Neural cell (in vitro differentiated cells): ENCODE measurements at regions not wholly inside any gene's neighbourhood (a gene's known extent, or its start where the extent isn't known, plus 50 kb on each side); places are given as distances from the start of the nearest gene placed in this dataset.
"Not testable (repeated sequence)": the region's sequence is repeated elsewhere in the genome, so short reads cannot be mapped to it uniquely, and the experiment has no call there.

Experiments
- H2AFZ ChIP-seq: fragments of 200-600, 300-800 bp; sonication (generic), shearing (Covaris generic); 2 replicates; pipeline ENCODE4 v1.6.0; 2014; ENCODE audit warnings: low read depth, mild to moderate bottlenecking, antibody characterized with exemption, low read length, moderate library complexity
- H3F3A ChIP-seq: fragments of 200-600 bp; shearing (Covaris generic); 2 replicates; pipeline ENCODE4 v1.6.1; 2016; ENCODE audit warnings: mild to moderate bottlenecking, moderate library complexity, mixed read lengths, antibody characterized with exemption, low read length; ENCODE audit not compliant: insufficient read depth, poor library complexity, severe bottlenecking
- H3K27ac ChIP-seq: fragments of 200-600, 300-800 bp; sonication (generic), shearing (Covaris generic); 2 replicates; pipeline ENCODE4 v1.5.1; 2014; ENCODE audit warnings: mild to moderate bottlenecking, low read length, moderate library complexity
- H3K27me3 ChIP-seq: fragments of 300-800, 200-600 bp; sonication (generic), shearing (Covaris generic); 2 replicates; pipeline ENCODE4 v1.6.0; 2014; ENCODE audit warnings: mild to moderate bottlenecking, low read depth, low read length, moderate library complexity; ENCODE audit not compliant: insufficient read depth
- H3K36me3 ChIP-seq: fragments of 300-800, 200-600 bp; sonication (generic), shearing (Covaris generic); 2 replicates; pipeline ENCODE4 v1.5.1; 2014; ENCODE audit warnings: mild to moderate bottlenecking, antibody characterized with exemption, low read length, moderate library complexity; ENCODE audit not compliant: insufficient read depth
- H3K4me2 ChIP-seq: fragments of 300-800, 200-600 bp; sonication (generic), shearing (Covaris generic); 2 replicates; pipeline ENCODE4 v1.6.0; 2014; ENCODE audit warnings: mild to moderate bottlenecking, low read length
- H3K4me3 ChIP-seq: fragments of 300-800, 200-600 bp; sonication (generic), shearing (Covaris generic); 2 replicates; pipeline ENCODE4 v1.5.1; 2014; ENCODE audit warnings: mild to moderate bottlenecking, low read length, moderate library complexity
- H3K79me2 ChIP-seq: fragments of 200-600 bp; shearing (Covaris generic); replicated peaks from 2 replicates; pipeline ENCODE4 v1.6.0; 2014; ENCODE audit warnings: mild to moderate bottlenecking, low read length, moderate library complexity; ENCODE audit not compliant: insufficient read depth
- H3K9ac ChIP-seq: fragments of 300-800, 200-600 bp; sonication (generic), shearing (Covaris generic); 2 replicates; pipeline ENCODE4 v1.6.1; 2016; ENCODE audit warnings: mild to moderate bottlenecking, low read length, mixed read lengths
- H3K9me2 ChIP-seq: fragments of 200-600 bp; shearing (Covaris generic); 2 replicates; pipeline ENCODE4 v1.6.1; 2016; ENCODE audit warnings: mild to moderate bottlenecking, low read length, mixed read lengths; ENCODE audit not compliant: insufficient read depth
- H3K9me3 ChIP-seq: fragments of 200-600, 300-800 bp; sonication (generic), shearing (Covaris generic); 2 replicates; pipeline ENCODE4 v1.6.1; 2016; ENCODE audit warnings: mild to moderate bottlenecking, mixed run types, low read length, moderate library complexity, mixed read lengths
- H4K20me1 ChIP-seq: fragments of 200-600 bp; shearing (Covaris generic); 2 replicates; pipeline ENCODE4 v1.6.1; 2016; ENCODE audit warnings: mild to moderate bottlenecking, mixed run types; ENCODE audit not compliant: insufficient read depth
- EP300 ChIP-seq: fragments of 450-650 bp; conservative IDR thresholded peaks from 2 replicates; pipeline ENCODE4 v1.6.1; 2014; ENCODE audit warnings: antibody characterized with exemption, mild to moderate bottlenecking, moderate library complexity; ENCODE audit not compliant: poor library complexity, severe bottlenecking
- EZH2 ChIP-seq: fragments of 200-600, 300-800 bp; shearing (Covaris generic), sonication (generic); IDR thresholded peaks from 2 replicates; pipeline ENCODE4 v1.6.1; 2014; ENCODE audit warnings: antibody characterized with exemption, low read length, borderline replicate concordance, mild to moderate bottlenecking; ENCODE audit not compliant: insufficient read depth, poor library complexity, severe bottlenecking
- MXI1 ChIP-seq: fragments of 450-650 bp; conservative IDR thresholded peaks from 2 replicates; pipeline ENCODE4 v1.6.1; 2014; ENCODE audit warnings: antibody characterized with exemption, mild to moderate bottlenecking; ENCODE audit not compliant: poor library complexity, severe bottlenecking
- POLR2AphosphoS5 ChIP-seq: IDR thresholded peaks from 2 replicates; pipeline ENCODE4 v1.6.1; 2012
- RAD21 ChIP-seq: fragments of 450-650 bp; conservative IDR thresholded peaks from 2 replicates; pipeline ENCODE4 v1.6.1; 2014; ENCODE audit warnings: antibody characterized with exemption, mild to moderate bottlenecking, moderate library complexity
- SMC3 ChIP-seq: fragments of 450-650 bp; conservative IDR thresholded peaks from 2 replicates; pipeline ENCODE4 v1.6.1; 2014; ENCODE audit warnings: antibody characterized with exemption, mild to moderate bottlenecking, moderate library complexity; ENCODE audit not compliant: poor library complexity
- TAF1 ChIP-seq: IDR thresholded peaks from 2 replicates; pipeline ENCODE4 v1.6.1; 2012; ENCODE audit warnings: low read depth
- TF ChIP-seq, protein P1 (sequence below): IDR thresholded peaks from 2 replicates; pipeline ENCODE4 v1.6.1; 2012; ENCODE audit warnings: borderline replicate concordance
- TF ChIP-seq, protein P2 (sequence below): fragments of 450-650 bp; IDR thresholded peaks from 2 replicates; pipeline ENCODE4 v1.5.1; 2014; ENCODE audit warnings: antibody characterized with exemption, mild to moderate bottlenecking, moderate library complexity; ENCODE audit not compliant: poor library complexity, severe bottlenecking

DNA sequence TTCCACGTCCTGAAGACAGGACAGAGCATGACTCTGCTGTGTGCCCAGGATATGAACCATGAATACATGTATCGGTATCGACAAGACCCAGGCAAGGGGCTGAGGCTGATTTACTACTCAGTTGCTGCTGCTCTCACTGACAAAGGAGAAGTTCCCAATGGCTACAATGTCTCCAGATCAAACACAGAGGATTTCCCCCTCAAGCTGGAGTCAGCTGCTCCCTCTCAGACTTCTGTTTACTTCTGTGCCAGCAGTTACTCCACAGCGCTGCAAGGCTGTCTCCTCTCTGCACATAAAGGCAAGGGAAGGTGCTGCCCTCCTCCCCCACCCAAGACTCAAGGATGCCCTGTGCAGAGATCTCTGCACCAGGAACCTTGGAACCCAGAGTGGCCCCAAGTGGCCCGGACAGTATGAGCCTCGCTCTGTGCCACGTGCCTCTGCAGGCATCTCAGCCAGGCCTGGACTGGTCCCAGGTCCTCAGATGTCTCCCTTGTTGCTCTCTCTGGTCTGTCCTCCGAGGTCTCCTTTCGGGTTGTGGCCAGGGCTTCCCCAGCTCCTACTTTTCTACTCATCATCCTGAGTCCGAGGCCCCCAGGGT lies 230.3 kb upstream of the PRSS58 start:
- H4K20me1 ChIP-seq = no peaks in the 10 kb centered on the region
- no peak overlapping the region for H3K27ac ChIP-seq
- H3K4me3 ChIP-seq = no peak overlapping the region
- H3K4me2 ChIP-seq = no peak overlapping the region
- no peaks in the 10 kb centered on the region for H3K9me2 ChIP-seq
- H3K36me3 ChIP-seq = no peaks in the 10 kb centered on the region
- no peak for TF ChIP-seq TAF1
- no peak for TF ChIP-seq MXI1
- TF ChIP-seq, protein P1, sequence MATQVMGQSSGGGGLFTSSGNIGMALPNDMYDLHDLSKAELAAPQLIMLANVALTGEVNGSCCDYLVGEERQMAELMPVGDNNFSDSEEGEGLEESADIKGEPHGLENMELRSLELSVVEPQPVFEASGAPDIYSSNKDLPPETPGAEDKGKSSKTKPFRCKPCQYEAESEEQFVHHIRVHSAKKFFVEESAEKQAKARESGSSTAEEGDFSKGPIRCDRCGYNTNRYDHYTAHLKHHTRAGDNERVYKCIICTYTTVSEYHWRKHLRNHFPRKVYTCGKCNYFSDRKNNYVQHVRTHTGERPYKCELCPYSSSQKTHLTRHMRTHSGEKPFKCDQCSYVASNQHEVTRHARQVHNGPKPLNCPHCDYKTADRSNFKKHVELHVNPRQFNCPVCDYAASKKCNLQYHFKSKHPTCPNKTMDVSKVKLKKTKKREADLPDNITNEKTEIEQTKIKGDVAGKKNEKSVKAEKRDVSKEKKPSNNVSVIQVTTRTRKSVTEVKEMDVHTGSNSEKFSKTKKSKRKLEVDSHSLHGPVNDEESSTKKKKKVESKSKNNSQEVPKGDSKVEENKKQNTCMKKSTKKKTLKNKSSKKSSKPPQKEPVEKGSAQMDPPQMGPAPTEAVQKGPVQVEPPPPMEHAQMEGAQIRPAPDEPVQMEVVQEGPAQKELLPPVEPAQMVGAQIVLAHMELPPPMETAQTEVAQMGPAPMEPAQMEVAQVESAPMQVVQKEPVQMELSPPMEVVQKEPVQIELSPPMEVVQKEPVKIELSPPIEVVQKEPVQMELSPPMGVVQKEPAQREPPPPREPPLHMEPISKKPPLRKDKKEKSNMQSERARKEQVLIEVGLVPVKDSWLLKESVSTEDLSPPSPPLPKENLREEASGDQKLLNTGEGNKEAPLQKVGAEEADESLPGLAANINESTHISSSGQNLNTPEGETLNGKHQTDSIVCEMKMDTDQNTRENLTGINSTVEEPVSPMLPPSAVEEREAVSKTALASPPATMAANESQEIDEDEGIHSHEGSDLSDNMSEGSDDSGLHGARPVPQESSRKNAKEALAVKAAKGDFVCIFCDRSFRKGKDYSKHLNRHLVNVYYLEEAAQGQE = no peak
- TF ChIP-seq SMC3 = no peak
- no peak for TF ChIP-seq POLR2AphosphoS5
- TF ChIP-seq, protein P2, sequence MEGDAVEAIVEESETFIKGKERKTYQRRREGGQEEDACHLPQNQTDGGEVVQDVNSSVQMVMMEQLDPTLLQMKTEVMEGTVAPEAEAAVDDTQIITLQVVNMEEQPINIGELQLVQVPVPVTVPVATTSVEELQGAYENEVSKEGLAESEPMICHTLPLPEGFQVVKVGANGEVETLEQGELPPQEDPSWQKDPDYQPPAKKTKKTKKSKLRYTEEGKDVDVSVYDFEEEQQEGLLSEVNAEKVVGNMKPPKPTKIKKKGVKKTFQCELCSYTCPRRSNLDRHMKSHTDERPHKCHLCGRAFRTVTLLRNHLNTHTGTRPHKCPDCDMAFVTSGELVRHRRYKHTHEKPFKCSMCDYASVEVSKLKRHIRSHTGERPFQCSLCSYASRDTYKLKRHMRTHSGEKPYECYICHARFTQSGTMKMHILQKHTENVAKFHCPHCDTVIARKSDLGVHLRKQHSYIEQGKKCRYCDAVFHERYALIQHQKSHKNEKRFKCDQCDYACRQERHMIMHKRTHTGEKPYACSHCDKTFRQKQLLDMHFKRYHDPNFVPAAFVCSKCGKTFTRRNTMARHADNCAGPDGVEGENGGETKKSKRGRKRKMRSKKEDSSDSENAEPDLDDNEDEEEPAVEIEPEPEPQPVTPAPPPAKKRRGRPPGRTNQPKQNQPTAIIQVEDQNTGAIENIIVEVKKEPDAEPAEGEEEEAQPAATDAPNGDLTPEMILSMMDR = no peak
- TF ChIP-seq EZH2 = no peak
- TF ChIP-seq RAD21 = no peak
- TF ChIP-seq EP300 = no peak
- H3K9ac ChIP-seq = no peak overlapping the region
- no peaks in the 10 kb centered on the region for H3F3A ChIP-seq
- H2AFZ ChIP-seq = no peak overlapping the region
- no peaks in the 10 kb centered on the region for H3K9me3 ChIP-seq
- H3K79me2 ChIP-seq = no peaks in the 10 kb centered on the region
- H3K27me3 ChIP-seq = no peaks in the 10 kb centered on the region

DNA sequence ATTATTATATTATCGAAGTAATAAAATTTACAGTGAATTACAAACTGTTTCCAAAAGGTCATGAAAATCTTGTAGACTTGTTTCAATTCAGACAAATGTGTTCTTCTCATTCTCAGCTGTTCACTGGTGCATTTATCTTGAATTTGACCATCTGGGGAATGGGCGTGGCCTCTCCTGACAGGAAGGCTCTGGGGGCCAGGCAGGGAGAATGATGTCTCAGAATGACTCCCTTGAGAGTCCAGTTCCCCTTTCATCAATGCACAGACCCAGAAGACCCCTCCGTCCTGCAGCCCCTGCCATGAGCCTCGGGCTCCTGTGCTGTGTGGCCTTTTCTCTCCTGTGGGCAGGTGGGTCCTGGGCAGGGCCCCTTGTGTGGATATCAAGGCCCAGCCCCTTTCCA lies 229.7 kb upstream of the PRSS58 start:
- not testable (repeated sequence) for H3K4me3 ChIP-seq, H3K9me3 ChIP-seq, H3K4me2 ChIP-seq, H3K79me2 ChIP-seq, H3K9ac ChIP-seq, H3F3A ChIP-seq, H3K27ac ChIP-seq, H3K9me2 ChIP-seq, H3K27me3 ChIP-seq, H3K36me3 ChIP-seq, H4K20me1 ChIP-seq, H2AFZ ChIP-seq

DNA sequence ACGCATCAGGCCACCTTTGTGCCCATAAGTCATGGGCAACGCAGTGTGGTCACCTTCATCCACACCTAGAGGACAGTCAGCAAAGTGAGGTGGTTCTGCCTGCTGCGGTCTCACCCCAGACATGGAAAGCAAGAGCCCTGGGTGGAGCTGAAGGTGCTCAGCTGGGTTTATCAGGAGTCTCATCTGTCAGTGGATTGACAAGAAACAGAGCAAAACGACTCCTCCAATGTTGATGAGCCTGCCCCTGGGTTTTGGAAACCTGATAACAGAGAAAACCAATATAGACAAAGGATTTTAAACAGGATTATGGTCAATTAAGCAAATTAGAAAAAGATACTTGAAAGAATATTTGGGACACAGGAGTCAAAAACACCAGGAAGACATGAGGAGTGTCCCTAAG lies 229.3 kb upstream of the PRSS58 start:
- no peaks in the 10 kb centered on the region for H3K27me3 ChIP-seq
- H3K9ac ChIP-seq = no peak overlapping the region
- H3K79me2 ChIP-seq = no peaks in the 10 kb centered on the region
- TF ChIP-seq EP300 = no peak
- TF ChIP-seq TAF1 = no peak
- no peak for TF ChIP-seq POLR2AphosphoS5
- TF ChIP-seq MXI1 = no peak
- TF ChIP-seq, protein P1 = no peak
- no peak overlapping the region for H3K27ac ChIP-seq
- no peak overlapping the region for H2AFZ ChIP-seq
- no peaks in the 10 kb centered on the region for H3F3A ChIP-seq
- H3K36me3 ChIP-seq = no peaks in the 10 kb centered on the region
- no peak overlapping the region for H3K4me2 ChIP-seq
- H3K9me2 ChIP-seq = no peaks in the 10 kb centered on the region
- H3K4me3 ChIP-seq = no peak overlapping the region
- H4K20me1 ChIP-seq = no peaks in the 10 kb centered on the region
- no peaks in the 10 kb centered on the region for H3K9me3 ChIP-seq
